Hepatocyte (in vitro differentiated cells): ENCODE measurements at regions not wholly inside any gene's neighbourhood (a gene's known extent, or its start where the extent isn't known, plus 50 kb on each side); places are given as distances from the start of the nearest gene placed in this dataset.
"Not testable (repeated sequence)": the region's sequence is repeated elsewhere in the genome, so short reads cannot be mapped to it uniquely, and the experiment has no call there.

Experiments used
- EZH2 ChIP-seq: fragments of 200-600 bp; sonication (generic); IDR thresholded peaks from 2 replicates; pipeline ENCODE4 v1.6.1; 2016; ENCODE audit warnings: antibody characterized with exemption, mild to moderate bottlenecking, borderline replicate concordance
- TF ChIP-seq, protein P1 (sequence below): fragments of 200-600 bp; sonication (generic); IDR thresholded peaks from 2 replicates; pipeline ENCODE4 v1.5.1; 2016; ENCODE audit warnings: antibody characterized with exemption, mild to moderate bottlenecking; ENCODE audit not compliant: poor library complexity

DNA sequence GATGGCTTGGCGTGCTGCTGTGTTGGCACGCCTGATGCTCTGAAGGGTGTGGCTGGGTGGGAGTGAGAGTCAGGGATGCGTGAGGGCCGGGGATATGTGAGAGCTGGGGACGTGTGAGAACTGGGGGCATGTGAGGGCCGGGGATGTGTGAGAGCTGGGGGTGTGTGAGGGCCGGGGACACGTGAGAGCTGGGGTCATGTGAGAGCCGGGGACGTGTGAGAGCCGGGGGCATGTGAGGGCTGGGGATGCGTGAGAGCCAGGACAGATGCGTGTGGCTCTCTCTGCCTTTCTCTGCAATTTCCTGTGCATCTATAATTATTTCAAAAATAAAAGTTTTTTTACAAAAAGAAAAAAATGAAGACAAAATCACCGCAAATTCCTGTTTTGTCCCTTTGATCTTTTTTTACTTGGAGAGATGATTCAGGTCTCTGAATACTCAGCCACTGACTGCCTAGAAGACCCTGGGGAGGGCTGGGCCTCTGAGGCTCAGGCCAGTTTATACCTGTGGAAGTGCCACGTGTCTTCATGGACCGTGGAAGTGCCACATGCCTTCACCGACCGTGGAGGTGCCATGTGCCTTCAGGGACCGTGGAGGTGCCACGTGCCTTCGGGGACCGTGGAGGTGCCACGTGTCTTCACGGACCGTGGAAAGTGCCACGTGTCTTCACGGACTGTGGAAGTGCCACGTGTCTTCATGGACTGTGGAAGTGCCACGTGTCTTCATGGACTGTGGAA, 170.4 kb downstream of the LAT start:
- TF ChIP-seq, protein P1, sequence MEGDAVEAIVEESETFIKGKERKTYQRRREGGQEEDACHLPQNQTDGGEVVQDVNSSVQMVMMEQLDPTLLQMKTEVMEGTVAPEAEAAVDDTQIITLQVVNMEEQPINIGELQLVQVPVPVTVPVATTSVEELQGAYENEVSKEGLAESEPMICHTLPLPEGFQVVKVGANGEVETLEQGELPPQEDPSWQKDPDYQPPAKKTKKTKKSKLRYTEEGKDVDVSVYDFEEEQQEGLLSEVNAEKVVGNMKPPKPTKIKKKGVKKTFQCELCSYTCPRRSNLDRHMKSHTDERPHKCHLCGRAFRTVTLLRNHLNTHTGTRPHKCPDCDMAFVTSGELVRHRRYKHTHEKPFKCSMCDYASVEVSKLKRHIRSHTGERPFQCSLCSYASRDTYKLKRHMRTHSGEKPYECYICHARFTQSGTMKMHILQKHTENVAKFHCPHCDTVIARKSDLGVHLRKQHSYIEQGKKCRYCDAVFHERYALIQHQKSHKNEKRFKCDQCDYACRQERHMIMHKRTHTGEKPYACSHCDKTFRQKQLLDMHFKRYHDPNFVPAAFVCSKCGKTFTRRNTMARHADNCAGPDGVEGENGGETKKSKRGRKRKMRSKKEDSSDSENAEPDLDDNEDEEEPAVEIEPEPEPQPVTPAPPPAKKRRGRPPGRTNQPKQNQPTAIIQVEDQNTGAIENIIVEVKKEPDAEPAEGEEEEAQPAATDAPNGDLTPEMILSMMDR: not testable (repeated sequence)
- not testable (repeated sequence) for TF ChIP-seq EZH2
